Ishikawa (cell line): ENCODE measurements at regions not wholly inside any gene's neighbourhood (a gene's known extent, or its start where the extent isn't known, plus 50 kb on each side); places are given as distances from the start of the nearest gene placed in this dataset.

Experiments
- CEBPB ChIP-seq: IDR thresholded peaks from 2 replicates; pipeline ENCODE4 v1.6.1; 2012
- EGR1 ChIP-seq: IDR thresholded peaks from 2 replicates; pipeline ENCODE4 v1.6.1; 2012
- FOXM1 ChIP-seq: IDR thresholded peaks from 2 replicates; pipeline ENCODE4 v1.6.1; 2012; ENCODE audit warnings: low read depth, borderline replicate concordance
- RAD21 ChIP-seq: IDR thresholded peaks from 2 replicates; pipeline ENCODE4 v1.6.1; 2012; ENCODE audit warnings: low read depth

DNA sequence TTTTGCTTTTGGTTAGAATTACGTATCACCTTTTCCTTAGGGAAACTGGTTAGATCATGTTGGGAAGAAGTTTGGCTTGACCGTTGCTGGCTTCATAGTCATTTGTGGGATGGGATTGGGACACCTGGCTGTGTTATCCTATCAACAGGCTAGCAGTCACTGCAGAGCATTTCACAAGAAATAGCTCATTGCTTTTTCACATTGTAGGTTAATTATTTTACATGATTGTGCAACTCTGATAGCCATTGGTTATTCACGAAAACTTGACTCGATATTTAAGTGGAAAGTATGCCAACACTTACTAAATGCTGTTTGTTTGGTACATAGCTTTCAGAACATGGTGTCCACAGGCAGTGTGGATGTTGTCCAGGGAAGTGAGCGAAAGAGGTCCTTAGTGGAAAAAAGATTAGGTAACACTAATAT lies 89.4 kb downstream of the NKX2-1 start:
- TF ChIP-seq RAD21 (no peak), EGR1 (no peak), FOXM1 (no peak), CEBPB (no peak)
